ENCODE measurements at regions not wholly inside any gene's neighbourhood (a gene's known extent, or its start where the extent isn't known, plus 50 kb on each side); places are given as distances from the start of the nearest gene placed in this dataset.

DNA sequence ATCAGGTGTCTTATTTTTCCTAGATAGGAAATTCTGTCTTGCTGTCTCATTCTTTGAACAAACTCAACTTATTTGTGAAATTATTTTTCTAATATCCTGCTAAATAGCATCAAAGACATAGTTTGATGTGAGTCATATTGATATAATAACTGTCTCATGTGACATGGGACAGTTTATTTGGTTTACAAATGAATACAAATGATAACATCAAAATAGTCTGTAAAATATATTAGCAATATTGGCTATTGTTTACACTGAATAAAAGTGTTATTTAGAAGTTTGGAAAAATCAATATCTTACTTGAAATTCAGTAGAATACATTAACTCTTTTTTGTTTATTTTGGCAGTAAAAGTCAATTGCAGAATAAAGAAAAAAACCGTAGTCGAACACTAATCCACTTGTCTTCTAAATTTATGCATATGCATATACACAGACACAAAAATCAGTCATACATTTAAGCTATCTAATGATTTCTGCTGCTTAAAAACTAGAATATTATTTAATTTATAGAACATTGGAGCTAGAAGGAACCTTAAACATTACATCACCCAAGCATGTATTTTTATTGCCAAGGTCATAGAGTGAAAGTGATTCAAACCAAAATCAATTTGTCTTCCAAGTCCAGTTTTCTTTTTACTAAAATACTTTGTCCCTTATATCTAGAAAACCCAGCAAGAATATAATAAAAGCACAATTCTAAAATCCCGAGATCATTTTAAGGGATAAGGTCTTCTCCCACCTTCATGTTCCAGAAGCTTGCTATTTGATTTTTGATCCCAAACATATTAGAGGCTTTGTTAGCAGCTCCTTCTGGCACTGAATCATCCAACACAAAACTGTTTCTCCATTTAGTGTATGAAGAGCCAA, 776.5 kb upstream of the SLITRK1 start:
- TF ChIP-seq POLR2A (IDR thresholded peaks at IDR 0.05) (no peak), POLR2AphosphoS5 (IDR thresholded peaks at IDR 0.05) (no peak)
- TF ChIP-seq, protein P1, sequence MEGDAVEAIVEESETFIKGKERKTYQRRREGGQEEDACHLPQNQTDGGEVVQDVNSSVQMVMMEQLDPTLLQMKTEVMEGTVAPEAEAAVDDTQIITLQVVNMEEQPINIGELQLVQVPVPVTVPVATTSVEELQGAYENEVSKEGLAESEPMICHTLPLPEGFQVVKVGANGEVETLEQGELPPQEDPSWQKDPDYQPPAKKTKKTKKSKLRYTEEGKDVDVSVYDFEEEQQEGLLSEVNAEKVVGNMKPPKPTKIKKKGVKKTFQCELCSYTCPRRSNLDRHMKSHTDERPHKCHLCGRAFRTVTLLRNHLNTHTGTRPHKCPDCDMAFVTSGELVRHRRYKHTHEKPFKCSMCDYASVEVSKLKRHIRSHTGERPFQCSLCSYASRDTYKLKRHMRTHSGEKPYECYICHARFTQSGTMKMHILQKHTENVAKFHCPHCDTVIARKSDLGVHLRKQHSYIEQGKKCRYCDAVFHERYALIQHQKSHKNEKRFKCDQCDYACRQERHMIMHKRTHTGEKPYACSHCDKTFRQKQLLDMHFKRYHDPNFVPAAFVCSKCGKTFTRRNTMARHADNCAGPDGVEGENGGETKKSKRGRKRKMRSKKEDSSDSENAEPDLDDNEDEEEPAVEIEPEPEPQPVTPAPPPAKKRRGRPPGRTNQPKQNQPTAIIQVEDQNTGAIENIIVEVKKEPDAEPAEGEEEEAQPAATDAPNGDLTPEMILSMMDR (IDR thresholded peaks at IDR 0.05 in 8 of 11, conservative IDR thresholded peaks at IDR 0.05 in 3 of 11), result no peak
